ENCODE measurements at regions not wholly inside any gene's neighbourhood (a gene's known extent, or its start where the extent isn't known, plus 50 kb on each side); places are given as distances from the start of the nearest gene placed in this dataset.

GRCh38 chr5:133894143-133894542 is 74.3 kb downstream of the C5orf15 start:
- no peak for TF ChIP-seq CTCF (optimal IDR thresholded peaks at IDR 0.05 in 1 of 3, IDR thresholded peaks at IDR 0.05 in 1 of 3, conservative IDR thresholded peaks at IDR 0.05 in 1 of 3; ENCODE audit: extremely low read depth in 1 of 3, insufficient read depth in 2 of 3, low read length in 3 of 3)
- TF ChIP-seq EZH2 (IDR thresholded peaks at IDR 0.05; ENCODE audit: low read length) = no peak
